ENCODE measurements at regions not wholly inside any gene's neighbourhood (a gene's known extent, or its start where the extent isn't known, plus 50 kb on each side); places are given as distances from the start of the nearest gene placed in this dataset.
"Not testable (repeated sequence)": the region's sequence is repeated elsewhere in the genome, so short reads cannot be mapped to it uniquely, and the experiment has no call there.

GRCh38 chr14:89524990-89525667 is 108.1 kb upstream of the FOXN3 start:
- no peak for DNase-seq (ENCODE audit: low read depth)

DNA sequence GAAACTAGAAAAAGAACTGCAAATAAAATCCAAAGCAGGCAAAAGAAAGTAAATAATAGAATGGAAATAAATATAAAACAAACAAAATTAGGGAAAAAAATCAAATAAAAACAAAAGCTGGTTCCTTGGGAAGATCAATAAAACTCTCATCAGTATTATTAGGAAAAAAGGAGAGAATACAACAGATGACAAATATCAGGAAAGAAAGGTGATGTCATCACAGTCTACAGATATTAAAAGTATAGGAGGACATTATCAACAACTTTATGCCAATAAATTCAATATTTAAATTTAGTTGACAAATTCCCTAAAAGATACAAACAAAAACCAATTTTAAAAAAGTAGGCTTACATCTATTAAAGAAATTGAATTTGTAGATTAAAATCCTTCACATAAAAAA is 107.4 kb upstream of the FOXN3 start:
- DNase-seq (ENCODE audit: low read depth), result no peak

- no peak for DNase-seq (ENCODE audit: low read depth)
Observed at GRCh38 chr14:89521988-89522387, 105.0 kb upstream of the FOXN3 start.

DNA sequence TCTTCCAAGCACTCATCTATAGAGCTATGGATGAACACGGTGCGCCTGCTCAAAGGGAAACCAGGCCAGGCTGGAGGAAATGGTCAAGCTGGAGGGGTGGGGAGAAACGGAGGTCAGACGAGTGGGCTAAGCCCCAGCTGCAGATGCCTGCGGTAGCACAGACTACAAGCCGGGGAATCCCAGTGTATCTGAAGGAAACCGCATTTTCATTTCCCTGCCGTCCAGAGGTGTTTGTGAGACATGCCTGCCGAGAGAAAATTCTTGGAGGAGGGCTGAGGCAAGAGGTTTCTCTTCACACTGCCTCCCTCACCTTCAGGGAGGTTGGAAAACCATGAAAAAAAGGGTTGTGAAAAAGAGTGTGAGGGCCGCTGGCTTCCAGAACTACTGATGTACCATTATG is 102.0 kb upstream of the FOXN3 start:
- DNase-seq (ENCODE audit: low read depth), result no peak

DNA sequence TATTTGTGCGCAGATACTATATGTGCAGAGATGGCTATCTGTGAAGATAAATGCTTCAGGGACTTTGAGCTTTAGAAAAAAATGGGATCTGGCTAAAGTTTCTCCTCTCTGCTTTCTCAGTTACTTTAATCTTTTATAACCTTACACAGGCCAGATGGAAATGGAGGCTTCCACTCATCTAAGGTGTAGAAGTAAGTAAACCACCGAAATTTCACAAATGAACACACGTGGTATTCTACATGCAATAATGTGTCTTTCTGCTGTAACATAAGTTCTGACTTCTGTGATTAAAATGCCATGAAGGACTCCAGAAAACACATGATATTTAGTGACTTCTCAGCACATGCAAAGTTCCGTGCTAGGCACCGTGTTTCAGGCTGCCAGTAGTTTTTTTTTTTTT is 99.1 kb upstream of the FOXN3 start:
- no peak for DNase-seq (ENCODE audit: low read depth)

DNA sequence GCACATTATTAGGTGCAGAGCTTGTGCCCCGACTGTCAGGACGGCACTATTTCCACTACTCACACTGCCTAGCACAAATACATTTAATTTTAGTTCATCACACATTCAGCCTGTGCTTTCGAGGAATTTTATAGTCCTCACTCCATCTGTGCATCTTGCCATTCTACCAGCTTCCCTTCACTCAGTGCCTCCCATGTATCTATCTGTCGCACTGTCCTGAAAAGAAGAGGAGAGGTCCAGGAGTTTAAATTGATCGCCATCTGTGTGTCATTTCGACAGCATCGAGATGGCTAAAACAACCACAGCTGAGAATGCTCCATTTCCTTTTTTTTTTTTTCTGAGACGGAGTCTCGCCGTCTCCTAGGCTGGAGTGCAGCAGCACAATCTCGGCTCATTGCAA is 97.6 kb upstream of the FOXN3 start:
- no peak for DNase-seq (ENCODE audit: low read depth)

GRCh38 chr14:89509891-89510290 is 92.9 kb upstream of the FOXN3 start:
- no peak for DNase-seq (ENCODE audit: low read depth)

DNA sequence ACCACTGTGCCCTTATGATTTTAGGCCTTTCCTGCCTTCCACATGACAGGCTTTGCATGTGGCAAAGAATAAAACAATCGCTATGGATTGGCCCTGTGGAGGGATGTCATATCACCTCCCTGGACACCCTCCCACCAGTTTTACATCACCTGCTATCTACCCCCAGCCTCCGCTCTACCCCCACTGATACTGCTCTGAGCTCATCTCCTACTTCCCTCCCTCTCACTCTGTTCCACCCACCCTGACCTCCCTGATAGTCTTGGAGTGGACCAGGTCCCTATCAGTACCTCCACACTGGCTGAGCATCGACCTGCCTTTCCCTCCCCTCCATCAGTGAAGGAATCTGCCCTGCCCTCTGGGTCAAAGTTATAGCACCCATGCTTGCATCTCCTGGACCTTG is 91.8 kb upstream of the FOXN3 start:
- DNase-seq (ENCODE audit: low read depth), result no peak

DNA sequence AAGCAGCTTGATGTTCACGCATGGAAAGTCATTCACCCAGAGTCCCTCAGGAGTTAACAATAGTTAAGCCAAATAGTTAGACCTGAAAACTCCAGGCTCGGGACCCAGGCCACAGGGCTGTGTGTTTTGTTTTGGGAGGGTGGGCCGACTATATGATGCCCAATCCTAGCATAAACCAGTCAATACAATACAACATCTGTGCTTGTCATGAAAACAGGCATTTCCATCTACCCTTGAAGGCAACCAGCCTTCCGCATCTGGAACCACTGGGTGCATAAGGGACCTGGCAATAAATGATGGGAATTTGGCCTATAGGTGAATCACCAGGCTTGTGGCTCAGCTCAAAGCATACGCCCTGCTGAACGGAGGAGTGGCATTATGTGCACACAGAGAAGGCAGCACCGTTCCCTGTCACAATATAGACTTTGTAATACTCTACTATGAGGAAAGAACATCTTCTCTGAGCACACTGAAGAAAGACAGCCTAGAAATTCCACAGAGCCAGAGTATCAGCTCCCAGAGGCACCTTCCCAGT is 91.0 kb upstream of the FOXN3 start:
- no peak for DNase-seq (ENCODE audit: low read depth)

GRCh38 chr14:89507521-89507920 is 90.5 kb upstream of the FOXN3 start:
- DNase-seq (ENCODE audit: low read depth), result peak; percentile 56

GRCh38 chr14:89506891-89507452 is 89.9 kb upstream of the FOXN3 start:
- DNase-seq (ENCODE audit: low read depth), result not testable (repeated sequence)

DNA sequence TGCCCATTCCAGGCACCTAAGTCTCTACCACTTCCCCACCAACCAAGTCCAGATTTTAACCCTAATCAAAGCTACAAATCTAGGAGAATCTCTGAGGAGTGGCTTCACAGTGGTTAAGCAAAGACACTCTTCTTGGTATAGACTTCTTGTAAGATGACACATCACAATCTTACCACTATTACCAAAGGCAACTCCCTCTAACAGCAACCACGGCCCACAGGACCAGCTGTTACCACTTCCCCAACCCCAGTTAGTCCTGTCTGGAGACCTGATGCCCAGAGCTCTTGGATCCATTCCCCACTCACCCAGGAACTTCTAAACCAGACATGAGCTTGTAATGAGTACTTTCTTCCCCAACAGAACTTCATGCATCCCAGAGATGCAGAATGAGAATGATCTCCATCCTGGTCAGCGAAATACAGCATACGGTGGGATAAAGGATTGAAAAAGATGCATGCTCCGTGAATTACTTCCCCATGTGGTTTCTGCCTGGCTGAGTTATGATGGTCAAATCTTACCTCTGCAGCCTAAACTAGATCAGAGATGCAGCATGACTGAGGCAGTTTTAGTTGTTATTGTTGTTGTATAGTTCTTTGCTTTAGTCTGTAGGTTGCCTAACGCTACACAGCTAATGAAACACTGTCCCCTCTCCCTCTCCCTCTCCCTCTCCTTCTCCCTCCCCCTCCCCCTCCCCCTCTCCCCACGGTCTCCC is 87.7 kb upstream of the FOXN3 start:
- peak; percentile 52 for DNase-seq (ENCODE audit: low read depth)

- no peak for DNase-seq (ENCODE audit: low read depth)
Observed at GRCh38 chr14:89504091-89504490, 87.1 kb upstream of the FOXN3 start.

DNA sequence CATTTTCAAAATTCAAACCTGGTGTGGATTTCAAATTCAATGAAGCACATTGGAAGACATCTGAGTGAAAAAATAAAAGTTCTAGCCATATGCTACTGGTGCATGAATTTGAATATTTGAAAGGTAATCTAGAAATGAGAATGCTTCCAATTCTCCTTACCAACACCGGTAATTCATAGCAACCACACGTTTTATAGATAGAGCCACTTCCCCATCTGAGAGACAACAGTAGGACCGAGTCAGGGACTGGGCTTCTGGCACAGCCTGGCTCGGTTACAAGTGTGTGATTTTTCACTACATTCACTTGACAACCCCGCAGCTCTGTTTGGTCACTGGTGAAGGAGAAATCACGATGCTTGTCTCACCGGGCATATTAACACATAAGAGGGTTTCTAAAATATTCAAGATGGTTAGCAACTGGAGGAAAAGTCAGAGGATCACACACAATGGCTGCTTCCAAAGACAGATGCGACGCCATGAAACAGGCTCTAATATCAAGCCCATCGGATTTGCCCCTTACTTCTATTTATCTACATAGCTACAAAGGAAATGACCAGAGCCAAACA is 86.5 kb upstream of the FOXN3 start:
- no peak for DNase-seq (ENCODE audit: low read depth)

DNA sequence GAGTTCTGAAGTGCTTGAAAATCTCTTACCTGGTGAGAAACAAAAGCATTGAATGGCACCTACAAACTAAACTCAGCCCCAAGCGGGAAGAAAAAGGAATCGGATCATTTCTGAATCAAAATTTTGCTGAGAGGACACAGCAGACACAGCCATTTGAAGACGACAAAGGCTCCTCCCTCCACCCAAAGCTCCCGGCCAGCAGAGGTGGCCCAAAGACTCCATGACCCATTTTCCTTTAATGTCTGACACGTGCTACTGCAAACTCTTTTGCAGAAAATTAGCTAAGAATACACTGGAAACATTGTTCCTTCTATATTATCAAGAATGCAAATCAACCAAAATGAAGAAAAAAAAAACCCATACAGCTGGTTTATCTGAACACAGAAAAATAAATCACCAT is 85.9 kb upstream of the FOXN3 start:
- DNase-seq (ENCODE audit: low read depth), result no peak

DNA sequence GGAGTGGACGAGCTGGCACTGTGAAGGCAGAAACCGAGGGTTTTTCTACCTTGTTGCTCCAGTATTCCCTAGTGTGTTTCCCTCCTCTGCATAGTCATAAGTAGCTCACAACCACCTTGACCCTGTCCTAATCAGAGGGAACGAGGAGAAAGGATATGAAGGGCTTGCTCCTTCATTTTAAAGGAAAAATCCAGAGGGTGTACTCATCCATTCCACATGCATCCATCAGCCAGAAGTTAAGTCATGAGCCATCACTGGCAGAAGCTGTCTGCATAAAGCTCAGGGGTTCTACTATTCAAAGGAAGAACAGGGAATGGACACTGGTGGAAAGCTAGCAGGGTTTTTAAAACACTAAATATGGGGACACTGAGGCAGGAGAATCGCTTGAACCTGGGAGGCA is 84.3 kb upstream of the FOXN3 start:
- DNase-seq (ENCODE audit: low read depth), result no peak

- no peak for DNase-seq (ENCODE audit: low read depth)
Observed at GRCh38 chr14:89500303-89500702, 83.3 kb upstream of the FOXN3 start.

GRCh38 chr14:89498878-89499277 is 81.8 kb upstream of the FOXN3 start:
- no peak for DNase-seq (ENCODE audit: low read depth)

GRCh38 chr14:89495718-89496117 is 78.7 kb upstream of the FOXN3 start:
- DNase-seq (ENCODE audit: low read depth), result no peak

DNA sequence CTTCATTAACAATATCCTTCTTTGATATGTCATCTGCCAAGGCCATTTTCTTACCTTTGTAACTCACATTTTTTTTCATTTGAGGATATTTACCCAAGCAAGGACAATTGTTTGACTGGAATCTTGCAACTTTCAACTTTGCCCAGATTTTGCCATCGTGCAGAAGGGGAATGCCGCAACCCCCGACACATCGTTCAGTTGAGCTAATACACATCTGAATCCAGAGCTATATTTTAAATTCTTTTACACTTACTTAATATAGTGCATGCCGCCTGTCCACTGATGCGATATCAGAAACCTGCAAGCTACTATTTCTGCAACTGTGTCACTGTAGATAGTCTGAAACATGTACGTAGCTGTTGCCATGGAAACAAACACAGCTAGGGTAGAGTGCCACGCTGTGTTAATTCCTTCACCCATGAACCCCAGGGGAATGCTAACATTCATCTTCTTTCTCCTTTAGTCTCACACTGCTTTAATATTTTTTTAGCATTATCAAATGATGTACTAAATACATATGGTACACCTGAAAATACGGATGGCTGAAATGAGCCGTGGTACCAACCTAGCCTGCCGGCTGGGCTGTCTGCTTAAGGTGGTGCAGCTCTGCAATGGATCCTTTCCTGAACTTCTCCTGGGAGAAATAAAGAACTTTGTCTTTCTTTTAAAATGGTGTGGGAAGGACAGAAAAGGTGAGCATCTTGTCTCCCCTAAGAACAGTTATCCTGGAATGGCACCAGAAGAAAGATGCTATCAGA is 77.0 kb upstream of the FOXN3 start:
- DNase-seq (ENCODE audit: low read depth), result no peak

- no peak for DNase-seq (ENCODE audit: low read depth)
Observed at GRCh38 chr14:89493406-89493805, 76.4 kb upstream of the FOXN3 start.

GRCh38 chr14:89491711-89492381 is 74.8 kb upstream of the FOXN3 start:
- DNase-seq (ENCODE audit: low read depth), result no peak
